ENCODE measurements at regions not wholly inside any gene's neighbourhood (a gene's known extent, or its start where the extent isn't known, plus 50 kb on each side); places are given as distances from the start of the nearest gene placed in this dataset.
"Not testable (repeated sequence)": the region's sequence is repeated elsewhere in the genome, so short reads cannot be mapped to it uniquely, and the experiment has no call there.

DNA sequence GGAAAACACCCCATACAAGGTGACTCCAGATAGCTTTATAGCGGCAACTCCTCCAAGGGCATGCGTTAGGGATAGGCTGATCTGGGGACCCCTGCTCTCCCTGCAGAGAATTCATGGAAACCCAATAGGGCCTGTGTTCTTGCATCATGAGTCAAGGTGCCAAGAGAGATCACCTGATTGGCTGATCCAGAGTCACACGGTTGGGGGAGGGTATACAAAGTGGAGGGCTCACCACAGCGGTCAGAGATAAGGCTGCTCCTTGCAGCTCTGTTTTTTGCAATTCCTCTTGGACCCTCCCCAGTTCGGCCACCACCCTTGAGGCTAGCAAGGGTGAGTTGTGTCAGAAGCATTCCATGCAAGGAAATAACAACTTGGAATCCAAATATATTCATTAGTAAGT lies 79.6 kb downstream of the NPIPA7 start:
- not testable (repeated sequence) for TF ChIP-seq CTCF (tag by site-specific recombination; IDR thresholded peaks at IDR 0.05); MEIS1 (CRISPR knock-in tag; IDR thresholded peaks at IDR 0.05; ENCODE audit: borderline replicate concordance); ZIC2 (tag by site-specific recombination; IDR thresholded peaks at IDR 0.05); REST (tag by site-specific recombination; IDR thresholded peaks at IDR 0.05); TCF7L2 (IDR thresholded peaks at IDR 0.05; ENCODE audit: borderline replicate concordance, low read depth, low read length); HOXA7 (CRISPR knock-in tag; IDR thresholded peaks at IDR 0.05; ENCODE audit: borderline replicate concordance); ZNF202 (tag by site-specific recombination; IDR thresholded peaks at IDR 0.05; ENCODE audit: borderline replicate concordance); ZFP3 (tag by site-specific recombination; IDR thresholded peaks at IDR 0.05; ENCODE audit: low read depth); BCL11A (tag by site-specific recombination; IDR thresholded peaks at IDR 0.05; ENCODE audit: low read depth); ZBTB26 (tag by site-specific recombination; optimal IDR thresholded peaks at IDR 0.05); ZNF24 (tag by site-specific recombination; IDR thresholded peaks at IDR 0.05)
- TF ChIP-seq, protein P1, sequence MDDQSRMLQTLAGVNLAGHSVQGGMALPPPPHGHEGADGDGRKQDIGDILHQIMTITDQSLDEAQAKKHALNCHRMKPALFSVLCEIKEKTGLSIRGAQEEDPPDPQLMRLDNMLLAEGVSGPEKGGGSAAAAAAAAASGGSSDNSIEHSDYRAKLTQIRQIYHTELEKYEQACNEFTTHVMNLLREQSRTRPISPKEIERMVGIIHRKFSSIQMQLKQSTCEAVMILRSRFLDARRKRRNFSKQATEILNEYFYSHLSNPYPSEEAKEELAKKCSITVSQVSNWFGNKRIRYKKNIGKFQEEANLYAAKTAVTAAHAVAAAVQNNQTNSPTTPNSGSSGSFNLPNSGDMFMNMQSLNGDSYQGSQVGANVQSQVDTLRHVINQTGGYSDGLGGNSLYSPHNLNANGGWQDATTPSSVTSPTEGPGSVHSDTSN (CRISPR knock-in tag; IDR thresholded peaks at IDR 0.05): not testable (repeated sequence)

Data from HEK293 (cell line).